Neural crest cell (in vitro differentiated cells): ENCODE measurements at regions not wholly inside any gene's neighbourhood (a gene's known extent, or its start where the extent isn't known, plus 50 kb on each side); places are given as distances from the start of the nearest gene placed in this dataset.

Source experiments
- DNase-seq: peaks from one replicate; pipeline ENCODE4 v3.0.0; 2021; ENCODE audit warnings: low read depth, mixed read lengths, low spot score
- H3K27ac Mint-ChIP-seq: one replicate; pipeline ENCODE4 v1.8.0; 2021; ENCODE audit warnings: mild to moderate bottlenecking, mixed read lengths; ENCODE audit not compliant: unreplicated experiment
- H3K27me3 Mint-ChIP-seq: 2 replicates; pipeline ENCODE4 v1.8.0; 2021; ENCODE audit warnings: low read depth, mild to moderate bottlenecking, mixed read lengths
- H3K36me3 Mint-ChIP-seq: 2 replicates; pipeline ENCODE4 v1.8.0; 2021; ENCODE audit warnings: low read depth, mild to moderate bottlenecking, mixed read lengths
- H3K4me1 Mint-ChIP-seq: 2 replicates; pipeline ENCODE4 v1.8.0; 2021; ENCODE audit warnings: mixed read lengths
- H3K4me3 Mint-ChIP-seq: one replicate; pipeline ENCODE4 v1.8.0; 2021; ENCODE audit warnings: mild to moderate bottlenecking, mixed read lengths
- H3K9me3 Mint-ChIP-seq: 2 replicates; pipeline ENCODE4 v1.8.0; 2021; ENCODE audit warnings: mixed read lengths
- TF ChIP-seq, protein P1 (sequence below): fragments of 200-600 bp; sonication (generic); conservative IDR thresholded peaks from 2 replicates; pipeline ENCODE4 v1.5.0; 2021; ENCODE audit warnings: antibody characterized with exemption, mild to moderate bottlenecking

DNA sequence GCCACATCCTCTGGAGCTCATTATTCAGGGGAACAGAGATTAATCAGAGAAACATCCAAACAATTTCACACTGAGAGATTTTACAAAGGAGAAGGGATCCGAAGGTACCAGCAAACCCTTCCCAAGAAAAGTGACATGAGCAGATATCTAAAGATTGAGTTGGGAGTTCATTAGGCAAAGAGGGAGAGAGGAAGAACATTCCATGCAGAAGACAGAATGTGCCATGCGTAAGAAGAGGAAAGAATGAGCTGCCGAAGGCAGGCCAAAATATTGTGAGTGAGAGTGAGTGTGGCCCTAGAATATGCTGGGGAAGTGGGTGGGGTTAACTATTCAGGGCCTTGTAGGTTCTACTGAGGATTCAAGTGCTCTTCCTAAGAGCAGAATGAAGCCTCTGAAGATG, 50.0 kb upstream of the LYVE1 start:
- TF ChIP-seq, protein P1, sequence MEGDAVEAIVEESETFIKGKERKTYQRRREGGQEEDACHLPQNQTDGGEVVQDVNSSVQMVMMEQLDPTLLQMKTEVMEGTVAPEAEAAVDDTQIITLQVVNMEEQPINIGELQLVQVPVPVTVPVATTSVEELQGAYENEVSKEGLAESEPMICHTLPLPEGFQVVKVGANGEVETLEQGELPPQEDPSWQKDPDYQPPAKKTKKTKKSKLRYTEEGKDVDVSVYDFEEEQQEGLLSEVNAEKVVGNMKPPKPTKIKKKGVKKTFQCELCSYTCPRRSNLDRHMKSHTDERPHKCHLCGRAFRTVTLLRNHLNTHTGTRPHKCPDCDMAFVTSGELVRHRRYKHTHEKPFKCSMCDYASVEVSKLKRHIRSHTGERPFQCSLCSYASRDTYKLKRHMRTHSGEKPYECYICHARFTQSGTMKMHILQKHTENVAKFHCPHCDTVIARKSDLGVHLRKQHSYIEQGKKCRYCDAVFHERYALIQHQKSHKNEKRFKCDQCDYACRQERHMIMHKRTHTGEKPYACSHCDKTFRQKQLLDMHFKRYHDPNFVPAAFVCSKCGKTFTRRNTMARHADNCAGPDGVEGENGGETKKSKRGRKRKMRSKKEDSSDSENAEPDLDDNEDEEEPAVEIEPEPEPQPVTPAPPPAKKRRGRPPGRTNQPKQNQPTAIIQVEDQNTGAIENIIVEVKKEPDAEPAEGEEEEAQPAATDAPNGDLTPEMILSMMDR, result no peak
- no peak for DNase-seq
- Mint-ChIP-seq H3K36me3 (peaks cover 8% of the 10 kb centered on the region), H3K27me3 (no peaks in the 10 kb centered on the region), H3K4me3 (no peak overlapping the region), H3K27ac (no peak overlapping the region), H3K9me3 (peaks cover 7% of the 10 kb centered on the region), H3K4me1 (peaks cover 11% of the 10 kb centered on the region)
